ENCODE measurements at regions not wholly inside any gene's neighbourhood (a gene's known extent, or its start where the extent isn't known, plus 50 kb on each side); places are given as distances from the start of the nearest gene placed in this dataset.

GRCh38 chr15:87734571-87735373 is 521.8 kb downstream of the NTRK3 start:
- no peak for TF ChIP-seq EZH2 (IDR thresholded peaks at IDR 0.05; ENCODE audit: borderline replicate concordance, low read depth, low read length, poor library complexity, severe bottlenecking)
- no peak for TF ChIP-seq CTCF (conservative IDR thresholded peaks at IDR 0.05; ENCODE audit: low read depth, low read length)

Measured in A673 (cell line).